ENCODE measurements at regions not wholly inside any gene's neighbourhood (a gene's known extent, or its start where the extent isn't known, plus 50 kb on each side); places are given as distances from the start of the nearest gene placed in this dataset.
"Not testable (repeated sequence)": the region's sequence is repeated elsewhere in the genome, so short reads cannot be mapped to it uniquely, and the experiment has no call there.

GRCh38 chr9:26142631-26143030 lies 464.4 kb upstream of the TUSC1 start:
- no peak for DNase-seq

- DNase-seq = no peak
These were observed 464.0 kb upstream of the TUSC1 start for GRCh38 chr9:26142201-26142600.

- no peak for DNase-seq
These were observed 455.3 kb upstream of the TUSC1 start for GRCh38 chr9:26133537-26133936.

- no peak for DNase-seq
These were observed 454.6 kb upstream of the TUSC1 start for GRCh38 chr9:26132746-26133312.

- no peak for DNase-seq
These were observed 453.6 kb upstream of the TUSC1 start for GRCh38 chr9:26131886-26132285.

GRCh38 chr9:26129217-26129616 lies 451.0 kb upstream of the TUSC1 start:
- no peak for DNase-seq

GRCh38 chr9:26125693-26126092 lies 447.4 kb upstream of the TUSC1 start:
- DNase-seq = no peak

- not testable (repeated sequence) for DNase-seq
These were observed 437.8 kb upstream of the TUSC1 start for GRCh38 chr9:26116085-26116484.

GRCh38 chr9:26112724-26113123 lies 434.5 kb upstream of the TUSC1 start:
- no peak for DNase-seq

GRCh38 chr9:26086396-26086795 lies 408.2 kb upstream of the TUSC1 start:
- no peak for DNase-seq

GRCh38 chr9:26081847-26082246 lies 403.6 kb upstream of the TUSC1 start:
- DNase-seq = no peak

- DNase-seq = no peak
These were observed 400.5 kb upstream of the TUSC1 start for GRCh38 chr9:26078706-26079105.

- no peak for DNase-seq
These were observed 399.6 kb upstream of the TUSC1 start for GRCh38 chr9:26077860-26078259.

- no peak for DNase-seq
These were observed 389.4 kb upstream of the TUSC1 start for GRCh38 chr9:26067608-26068007.

- no peak for DNase-seq
These were observed 388.0 kb upstream of the TUSC1 start for GRCh38 chr9:26066237-26066636.

- DNase-seq = no peak
These were observed 383.8 kb upstream of the TUSC1 start for GRCh38 chr9:26061948-26062575.

- no peak for DNase-seq
These were observed 380.1 kb upstream of the TUSC1 start for GRCh38 chr9:26058111-26058895.

- no peak for DNase-seq
These were observed 378.8 kb upstream of the TUSC1 start for GRCh38 chr9:26057050-26057449.

- no peak for DNase-seq
These were observed 376.6 kb upstream of the TUSC1 start for GRCh38 chr9:26054600-26055520.

- no peak for DNase-seq
These were observed 375.7 kb upstream of the TUSC1 start for GRCh38 chr9:26053954-26054353.

GRCh38 chr9:26043431-26043830 lies 365.2 kb upstream of the TUSC1 start:
- no peak for DNase-seq

GRCh38 chr9:26034786-26035185 lies 356.5 kb upstream of the TUSC1 start:
- no peak for DNase-seq

GRCh38 chr9:26033336-26033735 lies 355.1 kb upstream of the TUSC1 start:
- DNase-seq = no peak

Measured in NCI-H2171 (cell line).